Type B pancreatic cell (in vitro differentiated cells): ENCODE measurements at regions not wholly inside any gene's neighbourhood (a gene's known extent, or its start where the extent isn't known, plus 50 kb on each side); places are given as distances from the start of the nearest gene placed in this dataset.
"Not testable (repeated sequence)": the region's sequence is repeated elsewhere in the genome, so short reads cannot be mapped to it uniquely, and the experiment has no call there.

ENCODE experiments used
- DNase-seq: peaks from one replicate; pipeline ENCODE4 v3.0.0; 2021; ENCODE audit warnings: mixed read lengths; ENCODE audit not compliant: unreplicated experiment; ENCODE audit errors: extremely low spot score
- H3K27ac Mint-ChIP-seq: 2 replicates; pipeline ENCODE4 v1.8.0; 2021; ENCODE audit warnings: mild to moderate bottlenecking, mixed read lengths
- H3K27me3 Mint-ChIP-seq: 2 replicates; pipeline ENCODE4 v1.8.0; 2021; ENCODE audit warnings: mixed read lengths
- H3K36me3 Mint-ChIP-seq: 2 replicates; pipeline ENCODE4 v1.8.0; 2021; ENCODE audit warnings: mixed read lengths
- H3K4me1 Mint-ChIP-seq: one replicate; pipeline ENCODE4 v1.8.0; 2021; ENCODE audit warnings: mixed read lengths; ENCODE audit not compliant: unreplicated experiment
- H3K4me3 Mint-ChIP-seq: 2 replicates; pipeline ENCODE4 v1.8.0; 2021; ENCODE audit warnings: mild to moderate bottlenecking, mixed read lengths
- H3K9me3 Mint-ChIP-seq: 2 replicates; pipeline ENCODE4 v1.8.0; 2021; ENCODE audit warnings: mixed read lengths
- CTCF ChIP-seq: fragments of 200-600 bp; sonication (generic); conservative IDR thresholded peaks from 2 replicates; pipeline ENCODE4 v1.5.0; 2021; ENCODE audit warnings: antibody characterized with exemption, mild to moderate bottlenecking

- H3K36me3 Mint-ChIP-seq: no peaks in the 10 kb centered on the region
- no peak overlapping the region for H3K27ac Mint-ChIP-seq
- no peaks in the 10 kb centered on the region for H3K4me1 Mint-ChIP-seq
- H3K27me3 Mint-ChIP-seq: peaks cover 8% of the 10 kb centered on the region
- peak; percentile 48 for TF ChIP-seq CTCF
- no peak overlapping the region for H3K4me3 Mint-ChIP-seq
- H3K9me3 Mint-ChIP-seq: no peaks in the 10 kb centered on the region
- DNase-seq: no peak
Measured at GRCh38 chr6:100078509-100078908, 84.5 kb upstream of the MCHR2 start.

- H3K27ac Mint-ChIP-seq: no peak overlapping the region
- no peak for TF ChIP-seq CTCF
- H3K27me3 Mint-ChIP-seq: no peaks in the 10 kb centered on the region
- H3K4me1 Mint-ChIP-seq: no peaks in the 10 kb centered on the region
- H3K9me3 Mint-ChIP-seq: peaks cover 4% of the 10 kb centered on the region
- no peak for DNase-seq
- no peaks in the 10 kb centered on the region for H3K36me3 Mint-ChIP-seq
- no peak overlapping the region for H3K4me3 Mint-ChIP-seq
Measured at GRCh38 chr6:100065348-100065747, 71.3 kb upstream of the MCHR2 start.

- no peak overlapping the region for H3K4me3 Mint-ChIP-seq
Measured at GRCh38 chr6:100062621-100063020, 68.6 kb upstream of the MCHR2 start.

GRCh38 chr6:100057941-100058340 is 63.9 kb upstream of the MCHR2 start:
- H3K36me3 Mint-ChIP-seq: no peaks in the 10 kb centered on the region
- no peak for DNase-seq
- no peaks in the 10 kb centered on the region for H3K9me3 Mint-ChIP-seq
- H3K27me3 Mint-ChIP-seq: no peaks in the 10 kb centered on the region
- H3K4me1 Mint-ChIP-seq: no peaks in the 10 kb centered on the region
- H3K4me3 Mint-ChIP-seq: no peak overlapping the region
- no peak overlapping the region for H3K27ac Mint-ChIP-seq
- TF ChIP-seq CTCF: no peak

More at GRCh38 chr6:100062621-100063020, 68.6 kb upstream of the MCHR2 start:
- Mint-ChIP-seq H3K9me3 (no peaks in the 10 kb centered on the region), H3K27ac (no peak overlapping the region), H3K4me1 (no peaks in the 10 kb centered on the region), H3K36me3 (no peaks in the 10 kb centered on the region), H3K27me3 (no peaks in the 10 kb centered on the region)
- TF ChIP-seq CTCF: no peak
- DNase-seq: no peak

GRCh38 chr6:100050550-100050949 is 56.5 kb upstream of the MCHR2 start:
- no peak overlapping the region for H3K4me3 Mint-ChIP-seq
- TF ChIP-seq CTCF: no peak
- no peak overlapping the region for H3K27ac Mint-ChIP-seq
- no peak for DNase-seq
- H3K9me3 Mint-ChIP-seq: no peaks in the 10 kb centered on the region
- H3K4me1 Mint-ChIP-seq: no peaks in the 10 kb centered on the region
- no peaks in the 10 kb centered on the region for H3K27me3 Mint-ChIP-seq
- H3K36me3 Mint-ChIP-seq: no peaks in the 10 kb centered on the region

- not testable (repeated sequence) for H3K9me3 Mint-ChIP-seq, H3K27ac Mint-ChIP-seq, H3K4me3 Mint-ChIP-seq, H3K27me3 Mint-ChIP-seq, DNase-seq, H3K36me3 Mint-ChIP-seq, H3K4me1 Mint-ChIP-seq
Measured at GRCh38 chr6:100043961-100044360, 49.9 kb upstream of the MCHR2 start.
